NT2/D1 (cell line): ENCODE measurements at regions not wholly inside any gene's neighbourhood (a gene's known extent, or its start where the extent isn't known, plus 50 kb on each side); places are given as distances from the start of the nearest gene placed in this dataset.

Experiments used
- YY1 ChIP-seq: IDR thresholded peaks from 2 replicates; pipeline ENCODE4 v1.6.1; 2011; ENCODE audit not compliant: insufficient read length, insufficient read depth
- ZNF274 ChIP-seq: IDR thresholded peaks from 2 replicates; pipeline ENCODE4 v1.6.1; 2011; ENCODE audit warnings: mild to moderate bottlenecking, low read depth, low read length

GRCh38 chr9:99475401-99476065 lies 253.5 kb downstream of the SEC61B start:
- TF ChIP-seq ZNF274 = no peak
- TF ChIP-seq YY1 = no peak
